GM12878 (cell line): ENCODE measurements at regions not wholly inside any gene's neighbourhood (a gene's known extent, or its start where the extent isn't known, plus 50 kb on each side); places are given as distances from the start of the nearest gene placed in this dataset.
A peak's percentile ranks its signal among the peaks of the same experiment; 100 is the strongest.

Source experiments
- ATAC-seq: fragments of 200-7000 bp; cut with Tn5 transposase; 3 replicates; pipeline ENCODE4 v1.9.1; 2020; ENCODE audit warnings: mild to moderate bottlenecking, moderate library complexity
- BruUV-seq: library from RNA; stranded (reverse); fragments of 400-500 nt; replicated peaks from 2 replicates; lab custom pipeline; 2021; lab: Mats Ljungman, UMichigan
- CTCF ChIA-PET: fragments of 300-600 bp; sonication (Branson Sonifier 250); formaldehyde crosslinking; extraction: SDS; loops from one replicate; lab custom pipeline; 2021; ENCODE audit warnings: inconsistent platforms; lab: Yijun Ruan, JAX
- POLR2A ChIA-PET: fragments of 350-600 bp; formaldehyde crosslinking; extraction: SDS; loops from one replicate; lab custom pipeline; 2021; ENCODE audit warnings: inconsistent platforms; lab: Charles Lee
- RAD21 ChIA-PET: fragments of 300-600 bp; sonication (Branson Sonifier 250); formaldehyde crosslinking; loops from one replicate; lab custom pipeline; 2023; ENCODE audit warnings: antibody characterized with exemption; ENCODE audit not compliant: unreplicated experiment; lab: Charles Lee
- SMC1A ChIA-PET: fragments of 300-600 bp; sonication (Branson Sonifier 250); formaldehyde crosslinking; loops from one replicate; lab custom pipeline; 2023; ENCODE audit not compliant: unreplicated experiment, uncharacterized antibody; lab: Charles Lee
- DNase-seq: peaks from one replicate; pipeline ENCODE4 v3.0.0-alpha.2; 2011; ENCODE audit warnings: low read depth, low spot score
- FAIRE-seq: peaks from 3 replicates; lab custom pipeline; 2011; peaks lifted over from hg19 to GRCh38; lab: Jason Lieb, UNC
- H2AFZ ChIP-seq: 2 replicates; pipeline ENCODE4 v1.6.0; 2011; ENCODE audit warnings: low read depth, low read length, control low read depth; ENCODE audit not compliant: control insufficient read depth
- H3K27ac ChIP-seq: 2 replicates; pipeline ENCODE4 v1.5.1; 2011; ENCODE audit warnings: control low read depth; ENCODE audit not compliant: control insufficient read depth, insufficient read depth
- H3K27me3 ChIP-seq, 2 experiments: replicated peaks in 1 of 2; 2 replicates each; pipeline versions ENCODE4 v1.6.0 to v1.6.1; 2011; ENCODE audit warnings: low read length in 1 of 2; ENCODE audit not compliant: control insufficient read depth in 2 of 2, insufficient read depth in 2 of 2
- H3K36me3 ChIP-seq, 2 experiments: 2 replicates each; pipeline ENCODE4 v1.5.1; 2011; ENCODE audit warnings: low read length in 1 of 2; ENCODE audit not compliant: control insufficient read depth in 2 of 2, insufficient read depth in 2 of 2
- H3K4me1 ChIP-seq: 2 replicates; pipeline ENCODE4 v1.6.1; 2011; ENCODE audit warnings: mild to moderate bottlenecking, low read length, moderate library complexity, mixed read lengths; ENCODE audit not compliant: control insufficient read depth, insufficient read depth
- H3K4me2 ChIP-seq: 2 replicates; pipeline ENCODE4 v1.6.0; 2011; ENCODE audit warnings: control low read depth; ENCODE audit not compliant: control insufficient read depth, insufficient read depth
- H3K4me3 ChIP-seq: fragments of 200-600 bp; sonication (generic); 2 replicates; pipeline ENCODE4 v1.5.1; 2016
- H3K79me2 ChIP-seq: 2 replicates; pipeline ENCODE4 v1.6.0; 2011; ENCODE audit warnings: low read length; ENCODE audit not compliant: control insufficient read depth, insufficient read depth
- H3K9ac ChIP-seq: 2 replicates; pipeline ENCODE4 v1.8.0; 2011; ENCODE audit warnings: low read length, control low read depth, mixed read lengths; ENCODE audit not compliant: control insufficient read depth, insufficient read depth
- H3K9me3 ChIP-seq: replicated peaks from 3 replicates; pipeline ENCODE4 v1.5.1; 2011; ENCODE audit warnings: mild to moderate bottlenecking, low read length; ENCODE audit not compliant: control insufficient read depth, insufficient read depth
- H4K20me1 ChIP-seq: 2 replicates; pipeline ENCODE4 v1.6.0; 2011; ENCODE audit not compliant: control insufficient read depth, insufficient read depth
- ATF7 ChIP-seq: fragments of 450-650 bp; IDR thresholded peaks from 2 replicates; pipeline ENCODE4 v1.6.1; 2016; ENCODE audit warnings: low read depth, mild to moderate bottlenecking
- NR2C2 ChIP-seq: IDR thresholded peaks from 2 replicates; pipeline ENCODE4 v1.6.1; 2011; ENCODE audit warnings: borderline replicate concordance, low read depth; ENCODE audit not compliant: control insufficient read depth, insufficient read length
- WGBS: methylation state at CpG from one replicate; pipeline ENCODE4 v1.1.6; 2016; ENCODE audit warnings: low lambda C conversion rate; ENCODE audit not compliant: insufficient replicate concordance, insufficient coverage; ENCODE audit errors: missing lambda C conversion rate; 5-methylcytosine and 5-hydroxymethylcytosine counted together
- in situ Hi-C: fragments of 300-500 bp; cut with MboI; formaldehyde crosslinking; loops from 9 replicates; pipeline ENCODE4 v1.14.3; 2018; ENCODE audit warnings: mixed read lengths
- intact Hi-C: fragments of 100-400 bp; cut with micrococcal nuclease; formaldehyde crosslinking; loops from one replicate; pipeline ENCODE4 v1.14.2; 2022; ENCODE audit not compliant: unreplicated experiment
- TF ChIP-seq, protein P1 (sequence below): fragments of 450-650 bp; IDR thresholded peaks from 2 replicates; pipeline ENCODE4 v1.6.1; 2017; ENCODE audit warnings: mild to moderate bottlenecking

DNA sequence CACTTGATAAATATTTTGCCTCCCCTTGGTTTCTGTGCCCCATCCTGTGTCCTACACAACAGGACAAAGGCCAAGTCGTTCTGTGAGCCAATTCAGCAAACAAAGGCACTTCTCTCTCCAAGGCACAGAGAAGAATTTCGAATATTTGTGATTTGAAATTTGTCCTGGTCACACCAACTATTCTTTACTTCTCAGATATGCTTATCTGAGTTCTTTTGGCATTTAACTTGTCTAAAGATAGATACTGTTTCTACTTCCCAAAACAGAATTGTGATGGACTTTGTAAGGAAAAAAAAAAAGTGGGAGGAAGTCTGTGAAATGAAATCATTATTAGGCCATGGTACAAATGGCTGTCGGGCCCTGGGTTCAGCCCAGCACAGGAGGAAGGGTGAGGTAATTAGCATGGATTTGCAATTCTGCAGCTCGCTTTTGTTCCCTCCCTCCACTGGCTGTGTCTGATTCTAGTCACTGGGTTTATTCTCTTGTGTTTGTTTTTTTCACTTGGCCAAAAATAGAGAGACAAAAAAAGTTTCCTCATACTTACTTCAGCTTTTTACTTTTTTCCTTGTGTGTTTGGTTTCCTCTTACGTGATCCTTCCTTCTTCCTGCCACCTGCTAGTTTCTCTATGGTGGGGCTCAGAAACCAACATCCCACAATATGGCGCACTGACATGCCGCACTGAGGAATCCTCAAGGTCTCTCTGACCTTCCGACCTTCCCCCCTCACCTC, 108.2 kb upstream of the MKLN1 start (continued):
- TF ChIP-seq, protein P1, sequence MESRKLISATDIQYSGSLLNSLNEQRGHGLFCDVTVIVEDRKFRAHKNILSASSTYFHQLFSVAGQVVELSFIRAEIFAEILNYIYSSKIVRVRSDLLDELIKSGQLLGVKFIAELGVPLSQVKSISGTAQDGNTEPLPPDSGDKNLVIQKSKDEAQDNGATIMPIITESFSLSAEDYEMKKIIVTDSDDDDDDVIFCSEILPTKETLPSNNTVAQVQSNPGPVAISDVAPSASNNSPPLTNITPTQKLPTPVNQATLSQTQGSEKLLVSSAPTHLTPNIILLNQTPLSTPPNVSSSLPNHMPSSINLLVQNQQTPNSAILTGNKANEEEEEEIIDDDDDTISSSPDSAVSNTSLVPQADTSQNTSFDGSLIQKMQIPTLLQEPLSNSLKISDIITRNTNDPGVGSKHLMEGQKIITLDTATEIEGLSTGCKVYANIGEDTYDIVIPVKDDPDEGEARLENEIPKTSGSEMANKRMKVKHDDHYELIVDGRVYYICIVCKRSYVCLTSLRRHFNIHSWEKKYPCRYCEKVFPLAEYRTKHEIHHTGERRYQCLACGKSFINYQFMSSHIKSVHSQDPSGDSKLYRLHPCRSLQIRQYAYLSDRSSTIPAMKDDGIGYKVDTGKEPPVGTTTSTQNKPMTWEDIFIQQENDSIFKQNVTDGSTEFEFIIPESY = no peak
- TF ChIP-seq ATF7 = 0 out of 2 replicates have a peak, but pooled peaks have one; percentile 26

DNA sequence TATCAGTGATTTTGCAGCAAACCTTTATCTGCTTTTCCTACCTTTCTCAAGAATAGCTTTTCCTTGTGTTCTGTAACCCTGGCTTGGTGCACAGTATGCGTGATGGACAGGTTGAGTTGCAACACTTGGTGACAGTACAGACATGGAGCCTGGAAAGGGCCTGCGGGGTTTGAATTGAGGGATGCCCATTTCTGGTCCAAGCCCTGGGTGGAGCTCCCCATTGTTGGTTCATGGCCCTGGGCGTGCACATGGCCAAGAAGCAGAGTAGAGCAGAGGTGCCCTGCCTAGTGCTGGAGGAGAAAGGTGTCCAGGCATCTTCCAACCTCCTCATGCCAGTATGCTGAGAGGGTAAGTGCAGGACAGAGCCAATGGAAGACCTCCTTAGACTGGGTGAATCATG, 106.6 kb upstream of the MKLN1 start:
- H3K27ac ChIP-seq = no peak overlapping the region
- H3K4me1 ChIP-seq = peaks cover 22% of the 10 kb centered on the region
- H3K36me3 ChIP-seq = no peaks in the 10 kb centered on the region
- in situ Hi-C loops = no loop called here
- POLR2A ChIA-PET = interaction anchor here (1.1 kb wide), 1 partner anchor 25 kb away, joined by 3 read pairs; no protein-coding TSS in a partner anchor
- RAD21 ChIA-PET = interaction anchor here (1.3 to 3.1 kb wide), 2 partner anchors 97 to 112 kb away, joined by 3 to 18 read pairs; no protein-coding TSS in a partner anchor
- H2AFZ ChIP-seq = no peak overlapping the region
- intact Hi-C loops = no loop called here
- no peak overlapping the region for H3K4me3 ChIP-seq
- no TSS peak for BruUV-seq
- H3K27me3 ChIP-seq = no peaks in the 10 kb centered on the region
- TF ChIP-seq NR2C2 = no peak
- WGBS = 91% methylated on average over 3 of the region's 3 CpGs
- SMC1A ChIA-PET = interaction anchor here (1.1 kb wide), 1 partner anchor 152 kb away, joined by 3 read pairs; no protein-coding TSS in a partner anchor
- CTCF ChIA-PET = interaction anchor here (1.1 kb wide), 1 partner anchor 11 kb away, joined by 5 read pairs; no protein-coding TSS in a partner anchor
- ATAC-seq = no peak
- no peaks in the 10 kb centered on the region for H3K79me2 ChIP-seq
- FAIRE-seq = no peak
- DNase-seq = no peak
- no peak overlapping the region for H3K4me2 ChIP-seq
- no peak overlapping the region for H3K9ac ChIP-seq
- H4K20me1 ChIP-seq = no peaks in the 10 kb centered on the region
- H3K9me3 ChIP-seq = no peaks in the 10 kb centered on the region; the same call in 2 of the 3 replicates
